Limb (tissue), 2 donors: ENCODE measurements at regions not wholly inside any gene's neighbourhood (a gene's known extent, or its start where the extent isn't known, plus 50 kb on each side); places are given as distances from the start of the nearest gene placed in this dataset.
A peak's percentile ranks its signal among the peaks of the same experiment; 100 is the strongest.
"Not testable (repeated sequence)": the region's sequence is repeated elsewhere in the genome, so short reads cannot be mapped to it uniquely, and the experiment has no call there.

Experiments used
- DNase-seq, 2 donors: peaks; one replicate each; pipeline ENCODE4 v3.0.0-alpha.2; 2016; ENCODE audit errors: extremely low spot score in 2 of 2

- no peak for DNase-seq
Observed at GRCh38 chr5:88092958-88093605, 175.6 kb downstream of the TMEM161B start.

GRCh38 chr5:88092358-88092757 is 176.3 kb downstream of the TMEM161B start:
- DNase-seq: no peak

GRCh38 chr5:88090506-88090905 is 178.1 kb downstream of the TMEM161B start:
- DNase-seq: no peak

GRCh38 chr5:88089719-88090390 is 178.8 kb downstream of the TMEM161B start:
- peak in 1 of 2 donors; percentile 40 for DNase-seq

- DNase-seq: no peak
Observed at GRCh38 chr5:88085462-88085861, 183.2 kb downstream of the TMEM161B start.

- DNase-seq: no peak
Observed at GRCh38 chr5:88081877-88082276, 186.8 kb downstream of the TMEM161B start.

GRCh38 chr5:88063813-88064212 is 204.8 kb downstream of the TMEM161B start:
- DNase-seq: no peak

- no peak for DNase-seq
Observed at GRCh38 chr5:88060194-88060593, 208.5 kb downstream of the TMEM161B start.

GRCh38 chr5:88058625-88059024 is 210.0 kb downstream of the TMEM161B start:
- DNase-seq: no peak

- DNase-seq: not testable (repeated sequence)
Observed at GRCh38 chr5:88052468-88052867, 216.2 kb downstream of the TMEM161B start.

- DNase-seq: no peak
Observed at GRCh38 chr5:88051148-88051547, 217.5 kb downstream of the TMEM161B start.

- DNase-seq: no peak
Observed at GRCh38 chr5:88049737-88050136, 218.9 kb downstream of the TMEM161B start.

GRCh38 chr5:88049156-88049555 is 219.5 kb downstream of the TMEM161B start:
- no peak for DNase-seq

GRCh38 chr5:88045931-88046461 is 222.6 kb downstream of the TMEM161B start:
- DNase-seq: no peak

- no peak for DNase-seq
Observed at GRCh38 chr5:88045165-88045564, 223.5 kb downstream of the TMEM161B start.

- DNase-seq: no peak
Observed at GRCh38 chr5:88034520-88034919, 234.1 kb downstream of the TMEM161B start.

GRCh38 chr5:88033191-88033590 is 235.5 kb downstream of the TMEM161B start:
- no peak for DNase-seq

- no peak for DNase-seq
Observed at GRCh38 chr5:88029011-88029410, 239.6 kb downstream of the TMEM161B start.

- no peak for DNase-seq
Observed at GRCh38 chr5:88021141-88021540, 247.5 kb downstream of the TMEM161B start.

GRCh38 chr5:88014984-88015383 is 253.7 kb downstream of the TMEM161B start:
- not testable (repeated sequence) for DNase-seq

GRCh38 chr5:88000877-88001276 is 267.8 kb downstream of the TMEM161B start:
- DNase-seq: no peak

GRCh38 chr5:87997662-87998061 is 271.0 kb downstream of the TMEM161B start:
- DNase-seq: no peak

- DNase-seq: no peak
Observed at GRCh38 chr5:87966213-87966612, 302.4 kb downstream of the TMEM161B start.
